ENCODE measurements at regions not wholly inside any gene's neighbourhood (a gene's known extent, or its start where the extent isn't known, plus 50 kb on each side); places are given as distances from the start of the nearest gene placed in this dataset.

- H3K36me3 Mint-ChIP-seq: no peaks in the 10 kb centered on the region
- Histone ChIP-seq H2AFZ (replicated peaks) (no peak overlapping the region), H3F3A (ENCODE audit: low read depth) (no peaks in the 10 kb centered on the region), H3K4me1 (no peaks in the 10 kb centered on the region), H3K9ac (no peak overlapping the region), H3K4me2 (no peak overlapping the region), H3K79me2 (ENCODE audit: low read depth) (no peaks in the 10 kb centered on the region), H3K4me3 (no peak overlapping the region), H3K27ac (no peak overlapping the region), H3K36me3 (no peaks in the 10 kb centered on the region), H3K9me3 (ENCODE audit: low read depth) (peaks cover 5% of the 10 kb centered on the region), H3K27me3 (no peaks in the 10 kb centered on the region), H4K20me1 (ENCODE audit: low read depth) (no peaks in the 10 kb centered on the region)
- H3K27ac Mint-ChIP-seq: no peak overlapping the region
- no peak for TF ChIP-seq CTCF (IDR thresholded peaks at IDR 0.05)
- no peak for TF ChIP-seq EZH2phosphoT487 (IDR thresholded peaks at IDR 0.05)
- no peak for TF ChIP-seq EZH2 (IDR thresholded peaks at IDR 0.05)
- H3K9me3 Mint-ChIP-seq: peaks cover 3% of the 10 kb centered on the region
- no peak overlapping the region for H3K4me3 Mint-ChIP-seq
- DNase-seq (ENCODE audit: low spot score): no peak
- peaks cover 8% of the 10 kb centered on the region for H3K27me3 Mint-ChIP-seq (ENCODE audit: insufficient read depth, low read depth)
- H3K4me1 Mint-ChIP-seq: peaks cover 18% of the 10 kb centered on the region
Observed at GRCh38 chr1:2859881-2860430, 58.5 kb upstream of the TTC34 start.

- peaks cover 3% of the 10 kb centered on the region for H3K9me3 Mint-ChIP-seq
- H3K36me3 Mint-ChIP-seq: no peaks in the 10 kb centered on the region
Observed at GRCh38 chr1:2860476-2861142, 59.1 kb upstream of the TTC34 start.

GRCh38 chr1:2861143-2861987 lies 59.9 kb upstream of the TTC34 start:
- Histone ChIP-seq H3K9me3 (ENCODE audit: low read depth) (peaks cover 5% of the 10 kb centered on the region), H3K79me2 (ENCODE audit: low read depth) (no peaks in the 10 kb centered on the region), H2AFZ (replicated peaks) (no peak overlapping the region), H3K4me1 (no peaks in the 10 kb centered on the region), H3K9ac (no peak overlapping the region), H3K4me2 (no peak overlapping the region), H3K36me3 (no peaks in the 10 kb centered on the region), H3K27me3 (no peaks in the 10 kb centered on the region), H3K4me3 (no peak overlapping the region), H3K27ac (no peak overlapping the region), H4K20me1 (ENCODE audit: low read depth) (no peaks in the 10 kb centered on the region), H3F3A (ENCODE audit: low read depth) (no peaks in the 10 kb centered on the region)
- peaks cover 8% of the 10 kb centered on the region for H3K27me3 Mint-ChIP-seq (ENCODE audit: insufficient read depth, low read depth)
- H3K4me3 Mint-ChIP-seq: no peak overlapping the region
- no peaks in the 10 kb centered on the region for H3K36me3 Mint-ChIP-seq
- peaks cover 3% of the 10 kb centered on the region for H3K9me3 Mint-ChIP-seq
- TF ChIP-seq EZH2 (IDR thresholded peaks at IDR 0.05) (no peak), CTCF (IDR thresholded peaks at IDR 0.05) (no peak), EZH2phosphoT487 (IDR thresholded peaks at IDR 0.05) (no peak)
- H3K4me1 Mint-ChIP-seq: peaks cover 11% of the 10 kb centered on the region
- no peak for DNase-seq (ENCODE audit: low spot score)
- no peak overlapping the region for H3K27ac Mint-ChIP-seq

More at GRCh38 chr1:2860476-2861142, 59.1 kb upstream of the TTC34 start:
- Histone ChIP-seq H3K79me2 (ENCODE audit: low read depth) (no peaks in the 10 kb centered on the region), H2AFZ (replicated peaks) (no peak overlapping the region), H3K36me3 (no peaks in the 10 kb centered on the region), H3K4me1 (no peaks in the 10 kb centered on the region), H4K20me1 (ENCODE audit: low read depth) (no peaks in the 10 kb centered on the region), H3K9me3 (ENCODE audit: low read depth) (peaks cover 5% of the 10 kb centered on the region), H3K4me2 (no peak overlapping the region), H3F3A (ENCODE audit: low read depth) (no peaks in the 10 kb centered on the region), H3K4me3 (no peak overlapping the region), H3K27me3 (no peaks in the 10 kb centered on the region), H3K9ac (no peak overlapping the region), H3K27ac (no peak overlapping the region)
- Mint-ChIP-seq H3K27me3 (ENCODE audit: insufficient read depth, low read depth) (peaks cover 8% of the 10 kb centered on the region), H3K4me3 (no peak overlapping the region), H3K4me1 (peaks cover 16% of the 10 kb centered on the region), H3K27ac (no peak overlapping the region)
- no peak for DNase-seq (ENCODE audit: low spot score)
- TF ChIP-seq EZH2phosphoT487 (IDR thresholded peaks at IDR 0.05): no peak
- TF ChIP-seq CTCF (IDR thresholded peaks at IDR 0.05): no peak
- no peak for TF ChIP-seq EZH2 (IDR thresholded peaks at IDR 0.05)
